GM18519 (cell line): ENCODE measurements at regions not wholly inside any gene's neighbourhood (a gene's known extent, or its start where the extent isn't known, plus 50 kb on each side); places are given as distances from the start of the nearest gene placed in this dataset.
"Not testable (repeated sequence)": the region's sequence is repeated elsewhere in the genome, so short reads cannot be mapped to it uniquely, and the experiment has no call there.

Experiments used
- ATAC-seq: cut with Tn5 transposase; IDR thresholded peaks from one replicate; pipeline ENCODE4 v1.9.1; 2021; ENCODE audit warnings: mild to moderate bottlenecking, moderate library complexity; ENCODE audit not compliant: unreplicated experiment, low FRiP score

GRCh38 chr14:87360246-87360645 is 632.7 kb downstream of the GALC start:
- ATAC-seq: not testable (repeated sequence)

GRCh38 chr14:87351007-87351406 is 642.0 kb downstream of the GALC start:
- ATAC-seq: no peak

- no peak for ATAC-seq
These were observed 643.1 kb downstream of the GALC start for GRCh38 chr14:87349921-87350320.

- no peak for ATAC-seq
These were observed 649.3 kb downstream of the GALC start for GRCh38 chr14:87343652-87344051.

- ATAC-seq: no peak
These were observed 657.8 kb downstream of the GALC start for GRCh38 chr14:87334997-87335685.

GRCh38 chr14:87331991-87332390 is 661.0 kb downstream of the GALC start:
- no peak for ATAC-seq

- ATAC-seq: no peak
These were observed 667.2 kb downstream of the GALC start for GRCh38 chr14:87325741-87326140.

GRCh38 chr14:87323191-87323590 is 669.8 kb downstream of the GALC start:
- no peak for ATAC-seq

- no peak for ATAC-seq
These were observed 671.4 kb downstream of the GALC start for GRCh38 chr14:87321548-87321947.

- no peak for ATAC-seq
These were observed 680.1 kb downstream of the GALC start for GRCh38 chr14:87312894-87313205.

- ATAC-seq: no peak
These were observed 680.7 kb downstream of the GALC start for GRCh38 chr14:87312169-87312893.

- no peak for ATAC-seq
These were observed 683.4 kb downstream of the GALC start for GRCh38 chr14:87309557-87309956.

- no peak for ATAC-seq
These were observed 686.4 kb downstream of the GALC start for GRCh38 chr14:87306409-87307168.

- no peak for ATAC-seq
These were observed 687.6 kb downstream of the GALC start for GRCh38 chr14:87305345-87305744.

- ATAC-seq: no peak
These were observed 688.6 kb downstream of the GALC start for GRCh38 chr14:87304404-87304803.

GRCh38 chr14:87286826-87287225 is 706.2 kb downstream of the GALC start:
- no peak for ATAC-seq

GRCh38 chr14:87286191-87286590 is 706.8 kb downstream of the GALC start:
- no peak for ATAC-seq

- ATAC-seq: no peak
These were observed 707.5 kb downstream of the GALC start for GRCh38 chr14:87285506-87285905.

- ATAC-seq: no peak
These were observed 709.4 kb downstream of the GALC start for GRCh38 chr14:87283547-87283946.

- no peak for ATAC-seq
These were observed 710.7 kb downstream of the GALC start for GRCh38 chr14:87282266-87282665.

- ATAC-seq: no peak
These were observed 714.6 kb downstream of the GALC start for GRCh38 chr14:87278415-87278814.

- ATAC-seq: no peak
These were observed 721.7 kb downstream of the GALC start for GRCh38 chr14:87271331-87271730.
